HFFc6 (cell line): ENCODE measurements at regions not wholly inside any gene's neighbourhood (a gene's known extent, or its start where the extent isn't known, plus 50 kb on each side); places are given as distances from the start of the nearest gene placed in this dataset.

Experiments
- DNase-seq: peaks from one replicate; pipeline ENCODE4 v3.0.0-alpha.2; 2018
- H3K27ac Mint-ChIP-seq: 2 replicates; pipeline ENCODE4 v1.8.0; 2020; ENCODE audit warnings: mild to moderate bottlenecking, mixed read lengths
- H3K27me3 Mint-ChIP-seq: 2 replicates; pipeline ENCODE4 v1.8.0; 2021; ENCODE audit warnings: mild to moderate bottlenecking, moderate library complexity, mixed read lengths; ENCODE audit not compliant: insufficient read depth
- H3K36me3 Mint-ChIP-seq: 2 replicates; pipeline ENCODE4 v1.8.0; 2021; ENCODE audit warnings: low read depth, mixed read lengths
- H3K4me1 Mint-ChIP-seq: 2 replicates; pipeline ENCODE4 v1.8.0; 2020; ENCODE audit warnings: low read depth, mixed read lengths
- H3K4me3 Mint-ChIP-seq: 2 replicates; pipeline ENCODE4 v1.8.0; 2020; ENCODE audit warnings: mild to moderate bottlenecking, moderate library complexity, mixed read lengths
- H3K9me3 Mint-ChIP-seq: 2 replicates; pipeline ENCODE4 v1.8.0; 2020; ENCODE audit warnings: mild to moderate bottlenecking, mixed read lengths
- CTCF ChIP-seq: fragments of 200-600 bp; sonication (generic); IDR thresholded peaks from 2 replicates; pipeline ENCODE4 v1.5.0; 2021; ENCODE audit warnings: antibody characterized with exemption, mild to moderate bottlenecking

GRCh38 chr3:106175276-106175675 lies 306.5 kb upstream of the CBLB start:
- Mint-ChIP-seq H3K27me3 (no peaks in the 10 kb centered on the region; the same call in 1 of the 2 replicates), H3K36me3 (no peaks in the 10 kb centered on the region), H3K9me3 (no peaks in the 10 kb centered on the region), H3K27ac (no peak overlapping the region), H3K4me1 (no peaks in the 10 kb centered on the region), H3K4me3 (no peak overlapping the region)
- no peak for DNase-seq
- no peak for TF ChIP-seq CTCF

GRCh38 chr3:106176734-106177133 lies 307.9 kb upstream of the CBLB start:
- Mint-ChIP-seq H3K4me3 (no peak overlapping the region; the same call in 1 of the 2 replicates), H3K27ac (no peak overlapping the region), H3K4me1 (no peaks in the 10 kb centered on the region), H3K36me3 (no peaks in the 10 kb centered on the region), H3K27me3 (no peaks in the 10 kb centered on the region; the same call in 1 of the 2 replicates), H3K9me3 (no peaks in the 10 kb centered on the region)
- TF ChIP-seq CTCF, result no peak
- DNase-seq, result no peak

- Mint-ChIP-seq H3K36me3 (no peaks in the 10 kb centered on the region), H3K27me3 (no peaks in the 10 kb centered on the region; the same call in 1 of the 2 replicates), H3K27ac (no peak overlapping the region), H3K9me3 (no peaks in the 10 kb centered on the region), H3K4me1 (peaks cover 11% of the 10 kb centered on the region), H3K4me3 (no peak overlapping the region)
- DNase-seq, result no peak
- TF ChIP-seq CTCF, result no peak
These were observed 314.2 kb upstream of the CBLB start for GRCh38 chr3:106182950-106183511.

- no peaks in the 10 kb centered on the region for H3K9me3 Mint-ChIP-seq
- no peaks in the 10 kb centered on the region for H3K27me3 Mint-ChIP-seq
- no peak overlapping the region for H3K27ac Mint-ChIP-seq
- no peak overlapping the region for H3K4me3 Mint-ChIP-seq
- no peaks in the 10 kb centered on the region for H3K36me3 Mint-ChIP-seq
- peaks cover 11% of the 10 kb centered on the region for H3K4me1 Mint-ChIP-seq
- TF ChIP-seq CTCF, result no peak
- DNase-seq, result peak; percentile 71
These were observed 315.1 kb upstream of the CBLB start for GRCh38 chr3:106183762-106184391.

- no peaks in the 10 kb centered on the region for H3K27me3 Mint-ChIP-seq
These were observed 316.0 kb upstream of the CBLB start for GRCh38 chr3:106184540-106185457.

More at GRCh38 chr3:106184540-106185457, 316.0 kb upstream of the CBLB start:
- no peak overlapping the region for H3K4me3 Mint-ChIP-seq
- no peaks in the 10 kb centered on the region for H3K9me3 Mint-ChIP-seq
- H3K4me1 Mint-ChIP-seq, result peaks cover 11% of the 10 kb centered on the region
- H3K36me3 Mint-ChIP-seq, result no peaks in the 10 kb centered on the region
- TF ChIP-seq CTCF, result no peak
- DNase-seq, result no peak
- H3K27ac Mint-ChIP-seq, result no peak overlapping the region
